ENCODE measurements at regions not wholly inside any gene's neighbourhood (a gene's known extent, or its start where the extent isn't known, plus 50 kb on each side); places are given as distances from the start of the nearest gene placed in this dataset.

GRCh38 chr7:98463837-98464557 is 63.1 kb upstream of the BAIAP2L1 start:
- H2BK12ac ChIP-seq (ENCODE audit: low read depth, low read length) = no peak overlapping the region
- no peak overlapping the region for H3K18ac ChIP-seq (ENCODE audit: extremely low read depth, low read length)
- no peak overlapping the region for H3K4me3 ChIP-seq (ENCODE audit: extremely low read depth in 1 of 4, insufficient read depth in 2 of 4, low read depth in 3 of 4, low read length in 4 of 4)
- H4K20me1 ChIP-seq (replicated peaks in 1 of 2; ENCODE audit: control insufficient read depth in 1 of 2, insufficient read depth in 2 of 2, low read length in 2 of 2) = no peaks in the 10 kb centered on the region
- H4K8ac ChIP-seq (ENCODE audit: extremely low read depth, insufficient read depth, low read length) = no peak overlapping the region; the same call in 1 of the 2 replicates
- H2AFZ ChIP-seq (ENCODE audit: low read length) = no peak overlapping the region
- WGBS, 2 experiments (ENCODE audit: extremely low coverage in 1 of 2, insufficient coverage in 1 of 2, insufficient read length in 1 of 2, insufficient replicate concordance in 2 of 2, low coverage in 1 of 2, low lambda C conversion rate in 2 of 2, missing lambda C conversion rate in 1 of 2) = 70% methylated on average over 9 of the region's 9 CpGs; no CpG with 5 or more reads in 1 of the 2 experiments
- no peak overlapping the region for H3K14ac ChIP-seq (ENCODE audit: insufficient read length)
- no peak overlapping the region for H3K56ac ChIP-seq (replicated peaks; ENCODE audit: insufficient read length, low read depth, low read length)
- H3K79me1 ChIP-seq (ENCODE audit: low read depth, low read length) = no peaks in the 10 kb centered on the region
- no peak overlapping the region for H2BK20ac ChIP-seq (ENCODE audit: low read length)
- no peak overlapping the region for H2AK5ac ChIP-seq (ENCODE audit: low read depth, low read length)
- no peaks in the 10 kb centered on the region for H3K79me2 ChIP-seq (ENCODE audit: control insufficient read depth in 1 of 2, insufficient read depth in 2 of 2, low read length in 2 of 2)
- no peak overlapping the region for H3K23ac ChIP-seq (ENCODE audit: insufficient read length)
- no peak overlapping the region for H3K9ac ChIP-seq (replicated peaks in 1 of 4; ENCODE audit: extremely low read depth in 1 of 4, low read depth in 3 of 4, low read length in 3 of 4)
- no peak overlapping the region for H3K4me2 ChIP-seq (ENCODE audit: insufficient read depth in 1 of 2, low read depth in 2 of 2, low read length in 2 of 2)
- H3K4ac ChIP-seq (replicated peaks; ENCODE audit: insufficient read length, low read depth, low read length) = no peak overlapping the region
- H3K27ac ChIP-seq (ENCODE audit: low read depth, low read length) = no peak overlapping the region
- peaks cover 0 to 3% (median 0%) of the 10 kb centered on the region in 4 experiments; a peak in 1 of 7 replicates for H3K4me1 ChIP-seq (replicated peaks in 1 of 4; ENCODE audit: control insufficient read depth in 3 of 4, insufficient read depth in 4 of 4, low read length in 3 of 4)
- H3K23me2 ChIP-seq (ENCODE audit: low read depth, low read length) = no peaks in the 10 kb centered on the region
- ChIA-PET CTCF (ENCODE audit: partially characterized antibody) (interaction anchor here (0.6 to 1.6 kb wide), 8 partner anchors 9 to 314 kb away, joined by 3 to 4 read pairs (median 3); no protein-coding TSS in a partner anchor), POLR2A (ENCODE audit: partially characterized antibody) (interaction anchor here (1.3 kb wide), 1 partner anchor 153 kb away, joined by 3 read pairs; the partner anchor contains the start of gene NPTX2)
- H4K5ac ChIP-seq (ENCODE audit: insufficient read length, low read depth, low read length) = no peak overlapping the region
- peaks cover 0 to under 1% (median under 1%) of the 10 kb centered on the region in 4 experiments; a peak in 3 of 7 replicates for H3K27me3 ChIP-seq (replicated peaks in 1 of 4; ENCODE audit: control insufficient read depth in 3 of 4, extremely low read depth in 1 of 4, insufficient read depth in 3 of 4, low read length in 3 of 4)
- H3K9me3 ChIP-seq (ENCODE audit: insufficient read depth in 2 of 2, low read depth in 1 of 2, low read length in 1 of 2) = peaks cover 7% of the 10 kb centered on the region in 2 experiments; a peak in 1 of 4 replicates
- FAIRE-seq = no peak
- no peak overlapping the region for H2BK5ac ChIP-seq (ENCODE audit: low read depth, low read length)
- no peak overlapping the region for H2BK120ac ChIP-seq (replicated peaks; ENCODE audit: low read depth, low read length)
- H3K36me3 ChIP-seq (ENCODE audit: control insufficient read depth in 2 of 4, insufficient read depth in 4 of 4, low read length in 3 of 4) = no peaks in the 10 kb centered on the region
- TF ChIP-seq CEBPB (IDR thresholded peaks at IDR 0.05; ENCODE audit: low read depth, low read length) (no peak), GABPA (IDR thresholded peaks at IDR 0.05; ENCODE audit: borderline replicate concordance, insufficient read depth, low read length) (no peak), KDM1A (IDR thresholded peaks at IDR 0.05; ENCODE audit: borderline replicate concordance, low read length) (peak; percentile 79; the same call in 1 of the 2 replicates)
- no peak overlapping the region for H2BK15ac ChIP-seq (ENCODE audit: low read length)
- no peak overlapping the region for H4K91ac ChIP-seq (replicated peaks; ENCODE audit: insufficient read length, low read length)
- DNase-seq (ENCODE audit: low read depth in 1 of 2, low spot score in 2 of 2) = no peak
